LNCAP (cell line): ENCODE measurements at regions not wholly inside any gene's neighbourhood (a gene's known extent, or its start where the extent isn't known, plus 50 kb on each side); places are given as distances from the start of the nearest gene placed in this dataset.

Source experiments
- TF ChIP-seq, protein P1 (sequence below): fragments of 450-650 bp; IDR thresholded peaks from 2 replicates; pipeline ENCODE4 v1.5.1; 2017; ENCODE audit warnings: mild to moderate bottlenecking

DNA sequence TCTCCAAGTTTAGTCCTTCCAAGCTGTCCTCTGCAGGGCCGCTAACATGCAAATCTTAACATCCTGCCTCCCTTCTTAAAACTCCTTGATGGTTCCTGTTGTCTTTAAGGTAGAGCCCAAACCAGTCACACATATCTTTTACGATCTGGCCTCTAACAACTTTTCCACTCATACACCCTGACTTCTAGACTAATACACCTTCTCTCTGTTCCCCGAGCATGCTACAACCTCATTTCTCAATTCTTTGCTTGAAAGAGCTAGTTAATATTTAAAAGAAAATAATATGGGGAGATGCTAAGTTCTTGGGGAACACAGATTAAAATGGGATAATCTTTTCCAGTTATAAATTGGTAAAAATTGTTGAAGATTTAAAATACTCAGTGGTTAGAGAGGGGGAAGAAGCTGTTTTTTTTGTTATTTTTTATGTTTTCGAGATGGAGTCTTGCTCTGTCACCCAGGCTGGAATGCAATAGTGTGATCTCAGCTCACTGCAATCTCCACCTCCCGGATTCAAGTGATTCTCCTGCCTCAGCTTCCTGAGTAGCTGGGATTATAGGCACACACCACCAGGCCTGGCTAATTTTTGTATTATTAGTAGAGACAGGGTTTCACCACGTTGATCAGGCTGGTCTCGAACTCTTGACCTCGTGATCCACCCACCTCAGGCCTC, 250.7 kb downstream of the MAFB start:
- TF ChIP-seq, protein P1, sequence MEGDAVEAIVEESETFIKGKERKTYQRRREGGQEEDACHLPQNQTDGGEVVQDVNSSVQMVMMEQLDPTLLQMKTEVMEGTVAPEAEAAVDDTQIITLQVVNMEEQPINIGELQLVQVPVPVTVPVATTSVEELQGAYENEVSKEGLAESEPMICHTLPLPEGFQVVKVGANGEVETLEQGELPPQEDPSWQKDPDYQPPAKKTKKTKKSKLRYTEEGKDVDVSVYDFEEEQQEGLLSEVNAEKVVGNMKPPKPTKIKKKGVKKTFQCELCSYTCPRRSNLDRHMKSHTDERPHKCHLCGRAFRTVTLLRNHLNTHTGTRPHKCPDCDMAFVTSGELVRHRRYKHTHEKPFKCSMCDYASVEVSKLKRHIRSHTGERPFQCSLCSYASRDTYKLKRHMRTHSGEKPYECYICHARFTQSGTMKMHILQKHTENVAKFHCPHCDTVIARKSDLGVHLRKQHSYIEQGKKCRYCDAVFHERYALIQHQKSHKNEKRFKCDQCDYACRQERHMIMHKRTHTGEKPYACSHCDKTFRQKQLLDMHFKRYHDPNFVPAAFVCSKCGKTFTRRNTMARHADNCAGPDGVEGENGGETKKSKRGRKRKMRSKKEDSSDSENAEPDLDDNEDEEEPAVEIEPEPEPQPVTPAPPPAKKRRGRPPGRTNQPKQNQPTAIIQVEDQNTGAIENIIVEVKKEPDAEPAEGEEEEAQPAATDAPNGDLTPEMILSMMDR, result no peak

DNA sequence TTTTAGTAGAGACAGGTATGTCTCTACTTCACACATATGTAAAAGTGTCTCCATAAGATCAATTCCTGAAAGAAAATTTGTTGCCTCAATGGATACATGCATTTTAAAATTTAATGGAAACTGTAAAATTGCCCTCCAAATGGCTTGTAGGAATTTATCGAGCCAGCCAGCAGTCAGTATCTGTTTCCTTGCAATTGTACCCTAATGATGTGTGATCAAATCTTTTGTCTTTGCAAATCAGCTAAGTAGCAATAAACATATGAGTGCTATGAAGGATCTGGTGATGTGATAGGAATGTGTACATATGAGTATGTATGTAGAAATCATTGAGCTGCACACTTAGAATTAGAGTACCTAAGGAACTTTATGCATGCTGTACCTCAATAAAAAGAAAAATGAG, 253.0 kb downstream of the MAFB start:
- TF ChIP-seq, protein P1, result no peak

DNA sequence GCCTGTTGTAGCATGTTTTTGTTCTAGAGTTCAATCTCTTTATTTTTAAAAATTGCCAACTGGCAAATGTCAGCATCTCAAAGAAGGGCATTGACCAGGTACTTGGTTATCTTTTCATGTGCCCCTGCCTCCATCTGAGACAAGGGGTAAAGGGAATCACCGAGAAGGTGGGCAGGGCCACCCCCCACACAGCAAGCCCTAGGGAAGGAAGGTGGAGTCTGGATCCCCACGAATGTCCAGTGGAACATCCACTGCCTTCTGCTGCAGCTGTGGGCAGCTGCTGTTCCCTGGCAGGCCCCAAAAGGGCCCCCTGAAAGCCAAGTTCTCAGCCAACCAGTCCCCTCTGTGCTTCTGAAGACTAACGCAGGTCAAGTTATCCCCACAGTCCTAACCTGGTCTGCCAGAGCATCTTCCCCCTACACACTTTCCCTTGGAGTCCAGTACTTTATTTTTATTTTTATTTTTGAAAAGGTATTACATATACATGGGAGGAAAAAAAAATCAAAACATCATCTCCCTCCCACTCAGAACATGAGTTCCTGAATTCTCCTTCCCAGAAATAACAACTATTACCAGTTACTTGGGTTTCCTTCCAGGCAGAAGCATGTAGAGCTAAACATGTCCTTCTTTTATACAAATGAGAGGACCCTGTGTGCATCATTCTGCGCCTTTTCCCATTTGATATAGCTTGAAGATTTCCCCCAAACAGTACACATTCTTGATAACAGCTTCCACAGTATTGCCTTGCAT, 253.7 kb downstream of the MAFB start:
- TF ChIP-seq, protein P1, result no peak

DNA sequence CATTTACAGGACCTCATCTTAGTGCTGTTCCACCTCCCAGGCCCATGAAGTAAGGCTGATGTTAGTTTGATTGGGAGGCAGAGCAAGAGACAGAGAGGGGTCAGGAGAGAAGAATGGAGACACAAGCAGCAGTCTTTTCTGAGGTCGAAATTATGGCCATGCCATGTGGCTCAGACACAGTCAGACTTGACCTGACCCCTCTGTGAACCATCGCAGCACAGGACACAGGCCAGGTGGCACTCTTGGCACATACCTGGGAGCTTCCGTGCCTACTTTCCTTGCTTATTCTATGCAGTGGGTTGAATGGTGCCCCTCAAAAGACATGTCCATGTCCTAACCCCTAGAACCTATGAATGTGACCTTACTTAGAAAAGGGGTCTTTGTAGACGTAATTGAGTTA, 254.9 kb downstream of the MAFB start:
- TF ChIP-seq, protein P1, result no peak

DNA sequence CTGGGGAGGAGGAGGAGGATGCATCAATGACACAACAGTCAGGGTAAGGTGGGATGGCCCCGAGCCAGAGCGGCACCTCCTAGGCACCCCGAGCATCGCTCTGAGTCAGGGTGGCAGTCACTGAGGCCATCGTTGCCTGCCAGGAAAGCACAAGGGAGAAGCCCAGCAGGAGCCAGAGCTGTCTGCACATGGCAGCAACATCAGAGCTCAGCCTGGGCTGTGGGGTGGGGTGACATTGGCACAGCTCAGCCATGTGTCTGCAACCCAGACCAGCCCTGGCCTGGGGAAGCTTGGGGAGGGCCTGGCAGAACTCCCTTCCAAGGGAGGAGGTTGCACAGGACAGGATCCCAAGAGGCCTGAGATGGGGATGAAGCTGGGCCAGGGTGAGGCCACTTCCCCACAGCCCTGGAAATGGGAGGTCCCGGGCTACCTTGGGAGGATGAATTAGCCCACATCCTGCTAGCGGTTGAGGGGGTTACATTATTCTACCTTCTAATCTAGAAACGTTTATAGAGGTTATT, 255.6 kb downstream of the MAFB start:
- TF ChIP-seq, protein P1, result no peak

DNA sequence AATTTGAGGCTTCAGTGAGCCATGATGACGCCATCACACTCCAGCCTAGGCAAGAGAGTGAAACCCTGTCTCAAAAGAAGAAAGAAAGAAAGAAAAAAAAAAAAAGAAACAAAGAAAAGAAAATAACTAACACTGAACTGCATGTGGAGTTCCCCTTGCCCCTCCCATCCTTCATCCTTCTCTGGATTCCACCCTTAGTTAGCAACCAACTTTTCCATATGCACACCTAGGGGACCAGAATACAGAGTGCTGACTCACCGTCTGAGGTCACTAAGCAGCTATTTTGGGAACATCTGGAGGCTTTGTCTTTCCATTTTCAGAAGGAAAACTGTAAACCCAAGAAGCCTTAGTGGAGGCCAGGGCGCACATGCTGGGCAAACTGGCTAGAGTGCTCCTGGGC, 257.4 kb downstream of the MAFB start:
- TF ChIP-seq, protein P1, result no peak

DNA sequence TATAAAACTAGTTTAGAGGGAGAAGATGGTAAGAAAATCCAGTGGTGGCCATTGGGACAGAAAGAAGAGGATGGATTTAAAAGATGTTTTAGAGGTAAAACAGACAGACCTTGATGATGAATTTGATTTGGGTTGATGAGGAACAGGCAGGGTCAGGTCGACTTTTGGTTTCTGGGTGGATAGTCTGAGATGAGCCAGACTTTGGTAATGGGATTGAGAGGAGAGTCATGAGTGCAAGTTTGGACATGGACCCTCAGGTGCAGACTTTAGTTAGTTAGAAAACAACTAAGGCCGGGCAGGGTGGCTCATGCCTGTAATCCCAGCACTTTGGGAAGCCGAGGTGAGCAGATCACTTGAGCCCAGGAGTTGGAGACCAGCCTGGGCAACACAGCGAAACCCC, 257.9 kb downstream of the MAFB start:
- TF ChIP-seq, protein P1, result no peak
